SH-SY5Y (cell line): ENCODE measurements at regions not wholly inside any gene's neighbourhood (a gene's known extent, or its start where the extent isn't known, plus 50 kb on each side); places are given as distances from the start of the nearest gene placed in this dataset.

Experiments used
- GATA2 ChIP-seq: IDR thresholded peaks from 2 replicates; pipeline ENCODE4 v1.6.1; 2011; ENCODE audit warnings: mild to moderate bottlenecking, low read depth, low read length
- GATA3 ChIP-seq: IDR thresholded peaks from 2 replicates; pipeline ENCODE4 v1.6.1; 2011; ENCODE audit warnings: low read depth, mild to moderate bottlenecking, low read length, moderate library complexity

- TF ChIP-seq GATA2 = no peak
- TF ChIP-seq GATA3 = no peak
Observed at GRCh38 chrX:124426288-124427169, 80.2 kb downstream of the SH2D1A start.

GRCh38 chrX:124433186-124433585, 86.8 kb downstream of the SH2D1A start:
- TF ChIP-seq GATA3 (no peak), GATA2 (no peak)

- TF ChIP-seq GATA3 (no peak), GATA2 (no peak)
Observed at GRCh38 chrX:124435616-124436015, 89.3 kb downstream of the SH2D1A start.

GRCh38 chrX:124440695-124441094, 94.3 kb downstream of the SH2D1A start:
- TF ChIP-seq GATA2 (no peak), GATA3 (no peak)

- no peak for TF ChIP-seq GATA2
- TF ChIP-seq GATA3 = no peak
Observed at GRCh38 chrX:124441971-124442590, 95.7 kb downstream of the SH2D1A start.

GRCh38 chrX:124455966-124456365, 109.6 kb downstream of the SH2D1A start:
- TF ChIP-seq GATA3 (no peak), GATA2 (no peak)

GRCh38 chrX:124462931-124463330, 116.6 kb downstream of the SH2D1A start:
- TF ChIP-seq GATA2 = no peak
- TF ChIP-seq GATA3 = no peak

GRCh38 chrX:124467202-124467601, 120.8 kb downstream of the SH2D1A start:
- TF ChIP-seq GATA2 = no peak
- TF ChIP-seq GATA3 = no peak

- TF ChIP-seq GATA2 (no peak), GATA3 (no peak)
Observed at GRCh38 chrX:124475358-124475757, 129.0 kb downstream of the SH2D1A start.

- TF ChIP-seq GATA2 (no peak), GATA3 (no peak)
Observed at GRCh38 chrX:124476562-124476961, 130.2 kb downstream of the SH2D1A start.

- no peak for TF ChIP-seq GATA2
Observed at GRCh38 chrX:124478046-124478445, 131.7 kb downstream of the SH2D1A start.

GRCh38 chrX:124488412-124489161, 142.2 kb downstream of the SH2D1A start:
- TF ChIP-seq GATA2 (no peak), GATA3 (no peak)

- no peak for TF ChIP-seq GATA3
- no peak for TF ChIP-seq GATA2
Observed at GRCh38 chrX:124493984-124494383, 147.6 kb downstream of the SH2D1A start.

GRCh38 chrX:124497386-124497785, 151.0 kb downstream of the SH2D1A start:
- TF ChIP-seq GATA3 (no peak), GATA2 (no peak)
